GM23338 (cell line): ENCODE measurements at regions not wholly inside any gene's neighbourhood (a gene's known extent, or its start where the extent isn't known, plus 50 kb on each side); places are given as distances from the start of the nearest gene placed in this dataset.

ENCODE experiments used
- EZH2phosphoT487 ChIP-seq: fragments of 200-600 bp; sonication (generic); IDR thresholded peaks from one replicate; pipeline ENCODE4 v1.8.1; 2018; ENCODE audit warnings: antibody characterized with exemption; ENCODE audit not compliant: unreplicated experiment
- NANOG ChIP-seq: IDR thresholded peaks from 2 replicates; pipeline ENCODE4 v1.6.1; 2016; ENCODE audit warnings: antibody characterized with exemption, borderline replicate concordance
- TF ChIP-seq, protein P1 (sequence below), 2 experiments: fragments of 200-600 bp in 1 of 2; sonication (generic) in 1 of 2; conservative IDR thresholded peaks; 2 replicates each; pipeline versions ENCODE4 v1.5.1 to v1.6.1; 2016 to 2017; ENCODE audit warnings: antibody characterized with exemption in 2 of 2, low read depth in 2 of 2, mild to moderate bottlenecking in 2 of 2, moderate library complexity in 1 of 2

DNA sequence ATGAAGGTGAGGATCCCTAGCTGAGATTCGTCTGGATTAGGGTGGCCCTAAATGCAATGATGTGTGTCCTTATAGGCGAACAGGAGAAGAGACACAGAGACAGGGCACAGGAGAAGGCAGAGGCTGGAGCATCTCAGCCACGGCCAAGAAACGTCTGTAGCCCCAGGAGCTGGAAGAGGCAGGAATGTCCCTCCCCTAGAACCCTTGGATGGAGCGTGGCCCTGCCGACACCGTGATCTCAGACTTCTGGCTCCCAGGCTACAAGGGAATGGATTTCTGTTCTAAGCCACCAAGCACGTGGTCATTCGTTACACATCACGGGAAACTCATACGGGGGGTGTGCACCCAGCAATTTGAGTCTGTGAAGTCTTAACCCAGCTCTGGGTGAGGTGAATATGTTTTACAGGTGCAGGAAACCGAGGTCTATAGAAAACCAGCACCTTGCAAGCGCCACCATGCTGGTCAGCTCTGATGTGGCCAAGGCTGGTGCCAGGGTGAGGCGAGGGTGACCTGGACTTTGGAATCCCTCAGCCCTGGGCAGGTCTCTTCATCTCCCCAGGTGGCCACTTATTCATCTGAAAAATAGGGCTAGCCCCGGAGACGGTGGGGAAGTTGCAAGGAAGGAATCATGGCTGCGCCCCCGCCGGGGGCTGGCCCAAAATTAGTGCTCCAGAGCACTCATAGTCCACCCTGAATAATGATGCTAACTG is 89.5 kb upstream of the FGF3 start:
- TF ChIP-seq, protein P1, sequence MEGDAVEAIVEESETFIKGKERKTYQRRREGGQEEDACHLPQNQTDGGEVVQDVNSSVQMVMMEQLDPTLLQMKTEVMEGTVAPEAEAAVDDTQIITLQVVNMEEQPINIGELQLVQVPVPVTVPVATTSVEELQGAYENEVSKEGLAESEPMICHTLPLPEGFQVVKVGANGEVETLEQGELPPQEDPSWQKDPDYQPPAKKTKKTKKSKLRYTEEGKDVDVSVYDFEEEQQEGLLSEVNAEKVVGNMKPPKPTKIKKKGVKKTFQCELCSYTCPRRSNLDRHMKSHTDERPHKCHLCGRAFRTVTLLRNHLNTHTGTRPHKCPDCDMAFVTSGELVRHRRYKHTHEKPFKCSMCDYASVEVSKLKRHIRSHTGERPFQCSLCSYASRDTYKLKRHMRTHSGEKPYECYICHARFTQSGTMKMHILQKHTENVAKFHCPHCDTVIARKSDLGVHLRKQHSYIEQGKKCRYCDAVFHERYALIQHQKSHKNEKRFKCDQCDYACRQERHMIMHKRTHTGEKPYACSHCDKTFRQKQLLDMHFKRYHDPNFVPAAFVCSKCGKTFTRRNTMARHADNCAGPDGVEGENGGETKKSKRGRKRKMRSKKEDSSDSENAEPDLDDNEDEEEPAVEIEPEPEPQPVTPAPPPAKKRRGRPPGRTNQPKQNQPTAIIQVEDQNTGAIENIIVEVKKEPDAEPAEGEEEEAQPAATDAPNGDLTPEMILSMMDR (conservative IDR thresholded peaks at IDR 0.05; ENCODE audit: low read depth in 2 of 2): no peak
- TF ChIP-seq NANOG (no peak), EZH2phosphoT487 (no peak)
